ENCODE measurements at regions not wholly inside any gene's neighbourhood (a gene's known extent, or its start where the extent isn't known, plus 50 kb on each side); places are given as distances from the start of the nearest gene placed in this dataset.

- Histone ChIP-seq H3K27me3 (ENCODE audit: control insufficient read depth in 5 of 5, insufficient read depth in 4 of 5, low read length in 5 of 5) (no peaks in the 10 kb centered on the region), H3K36me3 (ENCODE audit: control insufficient read depth in 5 of 5, insufficient read depth in 5 of 5, low read length in 5 of 5) (no peaks in the 10 kb centered on the region)
These were observed 400.6 kb upstream of the IGFBP3 start for GRCh38 chr7:46321556-46322205.

GRCh38 chr7:46320956-46321355 lies 399.9 kb upstream of the IGFBP3 start:
- Histone ChIP-seq H3K4me1 (ENCODE audit: control insufficient read depth in 5 of 5, insufficient read depth in 5 of 5, low read length in 5 of 5) (no peaks in the 10 kb centered on the region), H3K36me3 (ENCODE audit: control insufficient read depth in 5 of 5, insufficient read depth in 5 of 5, low read length in 5 of 5) (no peaks in the 10 kb centered on the region), H3K4me3 (ENCODE audit: low read depth in 1 of 5, low read length in 5 of 5) (no peak overlapping the region), H3K27me3 (ENCODE audit: control insufficient read depth in 5 of 5, insufficient read depth in 4 of 5, low read length in 5 of 5) (no peaks in the 10 kb centered on the region), H3K9ac (ENCODE audit: low read length in 5 of 5) (no peak overlapping the region), H3K27ac (ENCODE audit: low read depth, low read length) (no peak overlapping the region), H3K9me3 (ENCODE audit: control insufficient read depth in 5 of 5, low read length in 5 of 5) (peaks cover 0 to 3% (median 0%) of the 10 kb centered on the region in 5 donors)

More at GRCh38 chr7:46321556-46322205, 400.6 kb upstream of the IGFBP3 start:
- Histone ChIP-seq H3K9ac (ENCODE audit: low read length in 5 of 5) (no peak overlapping the region), H3K9me3 (ENCODE audit: control insufficient read depth in 5 of 5, low read length in 5 of 5) (peaks cover 0 to 3% (median 0%) of the 10 kb centered on the region in 5 donors), H3K4me1 (ENCODE audit: control insufficient read depth in 5 of 5, insufficient read depth in 5 of 5, low read length in 5 of 5) (no peaks in the 10 kb centered on the region), H3K4me3 (ENCODE audit: low read depth in 1 of 5, low read length in 5 of 5) (no peak overlapping the region), H3K27ac (ENCODE audit: low read depth, low read length) (no peak overlapping the region)

- Histone ChIP-seq H3K4me3 (ENCODE audit: low read depth in 1 of 5, low read length in 5 of 5) (no peak overlapping the region), H3K36me3 (ENCODE audit: control insufficient read depth in 5 of 5, insufficient read depth in 5 of 5, low read length in 5 of 5) (no peaks in the 10 kb centered on the region), H3K27me3 (ENCODE audit: control insufficient read depth in 5 of 5, insufficient read depth in 4 of 5, low read length in 5 of 5) (no peaks in the 10 kb centered on the region), H3K9ac (ENCODE audit: low read length in 5 of 5) (no peak overlapping the region), H3K27ac (ENCODE audit: low read depth, low read length) (no peak overlapping the region), H3K9me3 (ENCODE audit: control insufficient read depth in 5 of 5, low read length in 5 of 5) (peaks cover 0 to 3% (median 0%) of the 10 kb centered on the region in 5 donors), H3K4me1 (ENCODE audit: control insufficient read depth in 5 of 5, insufficient read depth in 5 of 5, low read length in 5 of 5) (no peaks in the 10 kb centered on the region)
These were observed 398.8 kb upstream of the IGFBP3 start for GRCh38 chr7:46319841-46320240.

- H3K9ac ChIP-seq (ENCODE audit: low read length in 5 of 5), result no peak overlapping the region
- H3K27ac ChIP-seq (ENCODE audit: low read depth, low read length), result no peak overlapping the region
- no peaks in the 10 kb centered on the region for H3K36me3 ChIP-seq (ENCODE audit: control insufficient read depth in 5 of 5, insufficient read depth in 5 of 5, low read length in 5 of 5)
- H3K4me1 ChIP-seq (ENCODE audit: control insufficient read depth in 5 of 5, insufficient read depth in 5 of 5, low read length in 5 of 5), result no peaks in the 10 kb centered on the region
- no peaks in the 10 kb centered on the region for H3K27me3 ChIP-seq (ENCODE audit: control insufficient read depth in 5 of 5, insufficient read depth in 4 of 5, low read length in 5 of 5)
- no peaks in the 10 kb centered on the region for H3K9me3 ChIP-seq (ENCODE audit: control insufficient read depth in 5 of 5, low read length in 5 of 5)
- H3K4me3 ChIP-seq (ENCODE audit: low read depth in 1 of 5, low read length in 5 of 5), result no peak overlapping the region
These were observed 397.2 kb upstream of the IGFBP3 start for GRCh38 chr7:46318276-46318675.

GRCh38 chr7:46317256-46317655 lies 396.2 kb upstream of the IGFBP3 start:
- no peaks in the 10 kb centered on the region for H3K27me3 ChIP-seq (ENCODE audit: control insufficient read depth in 5 of 5, insufficient read depth in 4 of 5, low read length in 5 of 5)
- H3K27ac ChIP-seq (ENCODE audit: low read depth, low read length), result no peak overlapping the region
- no peak overlapping the region for H3K4me3 ChIP-seq (ENCODE audit: low read depth in 1 of 5, low read length in 5 of 5)
- H3K9ac ChIP-seq (ENCODE audit: low read length in 5 of 5), result no peak overlapping the region
- no peaks in the 10 kb centered on the region for H3K4me1 ChIP-seq (ENCODE audit: control insufficient read depth in 5 of 5, insufficient read depth in 5 of 5, low read length in 5 of 5)
- H3K9me3 ChIP-seq (ENCODE audit: control insufficient read depth in 5 of 5, low read length in 5 of 5), result peaks cover 0 to 3% (median 0%) of the 10 kb centered on the region in 5 donors
- no peaks in the 10 kb centered on the region for H3K36me3 ChIP-seq (ENCODE audit: control insufficient read depth in 5 of 5, insufficient read depth in 5 of 5, low read length in 5 of 5)

GRCh38 chr7:46315891-46316290 lies 394.8 kb upstream of the IGFBP3 start:
- Histone ChIP-seq H3K27ac (ENCODE audit: low read depth, low read length) (no peak overlapping the region), H3K9me3 (ENCODE audit: control insufficient read depth in 5 of 5, low read length in 5 of 5) (peaks cover 0 to 3% (median 0%) of the 10 kb centered on the region in 5 donors), H3K4me1 (ENCODE audit: control insufficient read depth in 5 of 5, insufficient read depth in 5 of 5, low read length in 5 of 5) (no peaks in the 10 kb centered on the region), H3K9ac (ENCODE audit: low read length in 5 of 5) (no peak overlapping the region), H3K36me3 (ENCODE audit: control insufficient read depth in 5 of 5, insufficient read depth in 5 of 5, low read length in 5 of 5) (no peaks in the 10 kb centered on the region), H3K27me3 (ENCODE audit: control insufficient read depth in 5 of 5, insufficient read depth in 4 of 5, low read length in 5 of 5) (no peaks in the 10 kb centered on the region), H3K4me3 (ENCODE audit: low read depth in 1 of 5, low read length in 5 of 5) (no peak overlapping the region)

- no peak overlapping the region for H3K27ac ChIP-seq (ENCODE audit: low read depth, low read length)
- no peak overlapping the region for H3K9ac ChIP-seq (ENCODE audit: low read length in 5 of 5)
- H3K36me3 ChIP-seq (ENCODE audit: control insufficient read depth in 5 of 5, insufficient read depth in 5 of 5, low read length in 5 of 5), result no peaks in the 10 kb centered on the region
- peaks cover 5 to 16% (median 5%) of the 10 kb centered on the region in 5 donors for H3K9me3 ChIP-seq (ENCODE audit: control insufficient read depth in 5 of 5, low read length in 5 of 5)
- H3K4me1 ChIP-seq (ENCODE audit: control insufficient read depth in 5 of 5, insufficient read depth in 5 of 5, low read length in 5 of 5), result no peaks in the 10 kb centered on the region
- H3K27me3 ChIP-seq (ENCODE audit: control insufficient read depth in 5 of 5, insufficient read depth in 4 of 5, low read length in 5 of 5), result no peaks in the 10 kb centered on the region
- H3K4me3 ChIP-seq (ENCODE audit: low read depth in 1 of 5, low read length in 5 of 5), result no peak overlapping the region
These were observed 380.6 kb upstream of the IGFBP3 start for GRCh38 chr7:46301677-46302076.

GRCh38 chr7:46297515-46297914 lies 376.4 kb upstream of the IGFBP3 start:
- H3K36me3 ChIP-seq (ENCODE audit: control insufficient read depth in 5 of 5, insufficient read depth in 5 of 5, low read length in 5 of 5), result no peaks in the 10 kb centered on the region
- peaks cover 5 to 16% (median 5%) of the 10 kb centered on the region in 5 donors for H3K9me3 ChIP-seq (ENCODE audit: control insufficient read depth in 5 of 5, low read length in 5 of 5)
- H3K4me1 ChIP-seq (ENCODE audit: control insufficient read depth in 5 of 5, insufficient read depth in 5 of 5, low read length in 5 of 5), result no peaks in the 10 kb centered on the region
- H3K27me3 ChIP-seq (ENCODE audit: control insufficient read depth in 5 of 5, insufficient read depth in 4 of 5, low read length in 5 of 5), result no peaks in the 10 kb centered on the region
- no peak overlapping the region for H3K4me3 ChIP-seq (ENCODE audit: low read depth in 1 of 5, low read length in 5 of 5)
- no peak overlapping the region for H3K27ac ChIP-seq (ENCODE audit: low read depth, low read length)
- H3K9ac ChIP-seq (ENCODE audit: low read length in 5 of 5), result no peak overlapping the region

GRCh38 chr7:46296526-46296925 lies 375.5 kb upstream of the IGFBP3 start:
- Histone ChIP-seq H3K9ac (ENCODE audit: low read length in 5 of 5) (no peak overlapping the region), H3K4me3 (ENCODE audit: low read depth in 1 of 5, low read length in 5 of 5) (no peak overlapping the region), H3K27ac (ENCODE audit: low read depth, low read length) (no peak overlapping the region), H3K27me3 (ENCODE audit: control insufficient read depth in 5 of 5, insufficient read depth in 4 of 5, low read length in 5 of 5) (no peaks in the 10 kb centered on the region), H3K36me3 (ENCODE audit: control insufficient read depth in 5 of 5, insufficient read depth in 5 of 5, low read length in 5 of 5) (no peaks in the 10 kb centered on the region), H3K4me1 (ENCODE audit: control insufficient read depth in 5 of 5, insufficient read depth in 5 of 5, low read length in 5 of 5) (peaks cover 0 to 7% (median 5%) of the 10 kb centered on the region in 5 donors), H3K9me3 (ENCODE audit: control insufficient read depth in 5 of 5, low read length in 5 of 5) (peaks cover 5 to 16% (median 5%) of the 10 kb centered on the region in 5 donors)

GRCh38 chr7:46294381-46294780 lies 373.3 kb upstream of the IGFBP3 start:
- no peaks in the 10 kb centered on the region for H3K27me3 ChIP-seq (ENCODE audit: control insufficient read depth in 5 of 5, insufficient read depth in 4 of 5, low read length in 5 of 5)
- no peak overlapping the region for H3K9ac ChIP-seq (ENCODE audit: low read length in 5 of 5)
- H3K4me1 ChIP-seq (ENCODE audit: control insufficient read depth in 5 of 5, insufficient read depth in 5 of 5, low read length in 5 of 5), result peaks cover 3 to 27% (median 22%) of the 10 kb centered on the region in 5 donors
- no peak overlapping the region for H3K4me3 ChIP-seq (ENCODE audit: low read depth in 1 of 5, low read length in 5 of 5)
- peaks cover 5 to 16% (median 5%) of the 10 kb centered on the region in 5 donors for H3K9me3 ChIP-seq (ENCODE audit: control insufficient read depth in 5 of 5, low read length in 5 of 5)
- H3K36me3 ChIP-seq (ENCODE audit: control insufficient read depth in 5 of 5, insufficient read depth in 5 of 5, low read length in 5 of 5), result no peaks in the 10 kb centered on the region
- H3K27ac ChIP-seq (ENCODE audit: low read depth, low read length), result no peak overlapping the region
